ENCODE measurements at regions not wholly inside any gene's neighbourhood (a gene's known extent, or its start where the extent isn't known, plus 50 kb on each side); places are given as distances from the start of the nearest gene placed in this dataset.

DNA sequence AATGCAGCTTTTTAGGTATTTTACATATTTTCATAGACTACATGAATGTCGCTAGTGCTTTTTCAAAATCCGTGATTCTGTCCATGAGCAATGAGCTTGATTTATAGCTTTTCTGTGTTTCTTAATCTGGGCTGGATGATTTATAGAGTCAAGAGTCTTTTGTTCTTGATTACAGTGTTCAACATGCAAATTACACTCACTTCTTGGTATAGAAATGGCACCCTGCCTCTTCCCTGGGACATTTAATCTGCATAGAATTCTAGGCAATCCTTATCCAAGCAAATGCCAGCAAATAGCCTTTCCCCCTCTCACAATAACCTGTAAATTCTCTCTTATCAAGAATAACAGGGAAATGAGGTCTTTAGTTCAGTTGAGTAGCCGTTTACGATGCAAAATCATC lies 246.2 kb upstream of the SEMA3C start:
- H3K4me3 ChIP-seq (ENCODE audit: low read depth in 1 of 2, low read length in 1 of 2): no peak overlapping the region

DNA sequence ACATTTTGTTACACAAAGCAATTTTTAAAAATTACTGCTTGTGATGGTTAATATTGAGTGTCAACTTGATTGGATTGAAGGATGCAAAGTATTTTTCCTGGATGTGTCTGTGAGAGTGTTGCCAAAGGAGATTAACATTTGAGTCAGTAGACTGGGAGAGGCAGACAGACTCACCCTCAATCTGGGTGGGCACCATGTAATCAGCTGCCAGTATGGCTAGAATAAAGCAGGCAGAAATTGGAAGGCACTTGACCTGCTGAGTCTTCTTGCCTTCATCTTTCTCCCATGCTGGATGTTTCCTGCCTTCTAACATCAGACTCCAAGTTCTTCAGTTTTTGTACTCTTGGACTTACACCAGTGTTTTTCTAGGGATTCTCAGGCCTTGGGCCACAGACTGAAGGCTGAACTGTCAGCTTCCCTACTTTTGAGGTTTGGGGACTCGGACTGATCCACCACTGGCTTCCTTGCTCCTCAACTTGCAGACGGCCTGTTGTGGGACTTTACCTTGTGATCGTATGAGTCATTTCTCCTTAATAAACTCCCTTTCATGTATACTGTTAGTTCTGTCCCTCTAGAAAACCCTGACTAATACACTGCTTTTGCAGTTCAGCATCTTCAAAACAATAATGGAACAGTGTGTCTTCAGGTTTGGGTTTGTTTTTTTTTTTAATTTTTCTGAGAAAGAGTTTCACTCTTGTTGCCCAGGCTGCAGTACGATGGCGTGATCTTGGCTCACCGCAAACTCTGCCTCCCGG lies 244.1 kb upstream of the SEMA3C start:
- Histone ChIP-seq H3K36me3 (no peaks in the 10 kb centered on the region), H3K9me3 (no peaks in the 10 kb centered on the region), H3K27ac (no peak overlapping the region), H3K27me3 (no peaks in the 10 kb centered on the region), H3K4me1 (ENCODE audit: control insufficient read depth in 1 of 2, insufficient read depth in 1 of 2, low read depth in 1 of 2, low read length in 1 of 2) (no peaks in the 10 kb centered on the region), H3K4me3 (ENCODE audit: low read depth in 1 of 2, low read length in 1 of 2) (no peak overlapping the region)
- TF ChIP-seq, protein P1, sequence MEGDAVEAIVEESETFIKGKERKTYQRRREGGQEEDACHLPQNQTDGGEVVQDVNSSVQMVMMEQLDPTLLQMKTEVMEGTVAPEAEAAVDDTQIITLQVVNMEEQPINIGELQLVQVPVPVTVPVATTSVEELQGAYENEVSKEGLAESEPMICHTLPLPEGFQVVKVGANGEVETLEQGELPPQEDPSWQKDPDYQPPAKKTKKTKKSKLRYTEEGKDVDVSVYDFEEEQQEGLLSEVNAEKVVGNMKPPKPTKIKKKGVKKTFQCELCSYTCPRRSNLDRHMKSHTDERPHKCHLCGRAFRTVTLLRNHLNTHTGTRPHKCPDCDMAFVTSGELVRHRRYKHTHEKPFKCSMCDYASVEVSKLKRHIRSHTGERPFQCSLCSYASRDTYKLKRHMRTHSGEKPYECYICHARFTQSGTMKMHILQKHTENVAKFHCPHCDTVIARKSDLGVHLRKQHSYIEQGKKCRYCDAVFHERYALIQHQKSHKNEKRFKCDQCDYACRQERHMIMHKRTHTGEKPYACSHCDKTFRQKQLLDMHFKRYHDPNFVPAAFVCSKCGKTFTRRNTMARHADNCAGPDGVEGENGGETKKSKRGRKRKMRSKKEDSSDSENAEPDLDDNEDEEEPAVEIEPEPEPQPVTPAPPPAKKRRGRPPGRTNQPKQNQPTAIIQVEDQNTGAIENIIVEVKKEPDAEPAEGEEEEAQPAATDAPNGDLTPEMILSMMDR (IDR thresholded peaks at IDR 0.05): no peak

More for the DNA sequence above, 246.2 kb upstream of the SEMA3C start:
- H3K27me3 ChIP-seq: no peaks in the 10 kb centered on the region
- H3K36me3 ChIP-seq: no peaks in the 10 kb centered on the region
- no peaks in the 10 kb centered on the region for H3K9me3 ChIP-seq
- H3K4me1 ChIP-seq (ENCODE audit: control insufficient read depth in 1 of 2, insufficient read depth in 1 of 2, low read depth in 1 of 2, low read length in 1 of 2): no peaks in the 10 kb centered on the region
- TF ChIP-seq, protein P1 (IDR thresholded peaks at IDR 0.05): no peak
- H3K27ac ChIP-seq: no peak overlapping the region

DNA sequence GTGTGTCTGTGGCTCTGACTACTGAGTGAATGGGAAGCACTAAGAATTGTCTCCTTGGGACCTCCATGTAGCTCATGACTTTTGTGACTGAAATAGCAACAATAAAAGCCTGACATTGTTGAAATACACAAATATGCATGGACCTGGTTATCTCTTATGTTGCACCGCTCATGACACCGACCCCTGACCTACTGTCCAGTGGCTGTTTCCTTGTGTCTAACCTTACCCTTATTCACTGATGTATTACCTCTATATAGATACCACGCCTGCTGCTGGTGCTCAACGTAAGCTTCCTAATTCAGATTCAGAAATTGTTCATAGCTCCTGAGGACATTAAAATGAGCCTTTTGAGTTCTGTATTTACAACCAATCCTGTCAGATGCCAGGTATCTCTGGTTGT lies 243.4 kb upstream of the SEMA3C start:
- Histone ChIP-seq H3K27me3 (no peaks in the 10 kb centered on the region), H3K4me3 (ENCODE audit: low read depth in 1 of 2, low read length in 1 of 2) (no peak overlapping the region), H3K4me1 (ENCODE audit: control insufficient read depth in 1 of 2, insufficient read depth in 1 of 2, low read depth in 1 of 2, low read length in 1 of 2) (no peaks in the 10 kb centered on the region), H3K9me3 (no peaks in the 10 kb centered on the region), H3K27ac (no peak overlapping the region), H3K36me3 (no peaks in the 10 kb centered on the region)
- TF ChIP-seq, protein P1 (IDR thresholded peaks at IDR 0.05): no peak

DNA sequence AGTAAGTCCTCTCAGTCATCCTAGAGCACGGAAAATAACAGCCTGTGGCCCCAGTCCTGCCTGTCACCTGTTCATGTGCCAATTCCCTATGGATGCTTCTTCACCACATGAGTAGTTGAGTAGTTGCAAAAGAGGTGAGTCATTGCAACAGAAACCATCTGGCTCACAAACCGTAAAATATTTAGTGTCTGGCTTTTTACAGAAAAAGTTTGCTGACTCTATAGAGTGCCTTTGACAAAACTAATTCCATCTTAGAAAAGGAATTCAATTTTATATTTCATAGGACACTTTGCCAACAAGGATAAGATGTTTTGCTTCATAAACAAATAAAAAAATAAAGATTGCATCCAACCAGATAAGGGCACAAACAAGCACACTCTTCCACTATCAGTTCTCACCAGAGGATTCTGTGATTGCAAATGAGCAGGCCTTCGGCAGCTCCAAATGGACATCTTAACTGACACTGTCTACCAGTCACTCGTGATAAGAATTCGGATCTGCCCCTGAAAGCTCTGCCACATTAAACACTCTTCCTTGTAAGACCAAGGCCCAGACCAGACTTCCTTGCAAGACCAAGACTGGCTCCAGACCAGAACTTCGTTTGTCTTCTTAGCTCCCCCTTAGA lies 242.7 kb upstream of the SEMA3C start:
- H3K4me3 ChIP-seq (ENCODE audit: low read depth in 1 of 2, low read length in 1 of 2): no peak overlapping the region
- no peak overlapping the region for H3K27ac ChIP-seq
- H3K9me3 ChIP-seq: no peaks in the 10 kb centered on the region
- no peaks in the 10 kb centered on the region for H3K36me3 ChIP-seq
- TF ChIP-seq, protein P1 (IDR thresholded peaks at IDR 0.05): no peak
- H3K27me3 ChIP-seq: no peaks in the 10 kb centered on the region
- no peaks in the 10 kb centered on the region for H3K4me1 ChIP-seq (ENCODE audit: control insufficient read depth in 1 of 2, insufficient read depth in 1 of 2, low read depth in 1 of 2, low read length in 1 of 2)

DNA sequence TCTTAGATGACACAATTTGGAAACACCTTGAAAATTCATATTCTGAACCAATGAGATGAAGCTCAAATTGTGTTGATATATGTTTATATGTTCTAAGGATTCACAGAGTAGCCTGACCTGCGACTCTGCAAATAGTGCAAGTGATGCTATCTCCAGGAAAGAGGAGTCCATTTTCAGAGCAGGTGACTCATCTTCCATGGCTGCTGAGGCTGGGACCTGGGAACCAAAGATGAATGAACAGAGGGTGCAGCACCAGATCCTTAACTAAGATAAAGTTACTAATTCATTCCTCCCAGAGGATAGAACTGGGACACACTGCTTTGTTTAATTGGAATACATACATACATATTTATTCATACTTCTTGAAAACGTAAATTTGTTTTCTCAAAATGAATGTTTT lies 240.6 kb upstream of the SEMA3C start:
- Histone ChIP-seq H3K27ac (no peak overlapping the region), H3K9me3 (no peaks in the 10 kb centered on the region), H3K4me3 (ENCODE audit: low read depth in 1 of 2, low read length in 1 of 2) (no peak overlapping the region), H3K4me1 (ENCODE audit: control insufficient read depth in 1 of 2, insufficient read depth in 1 of 2, low read depth in 1 of 2, low read length in 1 of 2) (no peaks in the 10 kb centered on the region), H3K27me3 (no peaks in the 10 kb centered on the region), H3K36me3 (no peaks in the 10 kb centered on the region)
- TF ChIP-seq, protein P1 (IDR thresholded peaks at IDR 0.05): no peak

All from neutrophil (primary cell).